Upper lobe of right lung (tissue), 1 donor: ENCODE measurements at regions not wholly inside any gene's neighbourhood (a gene's known extent, or its start where the extent isn't known, plus 50 kb on each side); places are given as distances from the start of the nearest gene placed in this dataset.

Experiments used
- ATAC-seq: fragments of 200-7000 bp; cut with Tn5 transposase; one replicate; pipeline ENCODE4 v1.9.1; 2020; ENCODE audit warnings: mild to moderate bottlenecking, moderate library complexity
- DNase-seq: peaks from one replicate; pipeline ENCODE4 v3.0.0-alpha.2; 2020
- H3K27ac ChIP-seq: fragments of 200-600 bp; one replicate; pipeline ENCODE4 v1.8.0; 2022
- H3K27me3 ChIP-seq: fragments of 200-600 bp; one replicate; pipeline ENCODE4 v1.8.0; 2022; ENCODE audit warnings: mild to moderate bottlenecking
- H3K36me3 ChIP-seq: fragments of 200-600 bp; one replicate; pipeline ENCODE4 v1.8.0; 2022
- H3K4me1 ChIP-seq: fragments of 200-600 bp; one replicate; pipeline ENCODE4 v1.8.0; 2022
- H3K4me3 ChIP-seq: fragments of 200-600 bp; one replicate; pipeline ENCODE4 v1.8.0; 2022; ENCODE audit warnings: mild to moderate bottlenecking
- H3K9me3 ChIP-seq: fragments of 200-600 bp; one replicate; pipeline ENCODE4 v1.8.0; 2022
- intact Hi-C: fragments of 100-400 bp; cut with DNase I; formaldehyde crosslinking; loops from one replicate; pipeline ENCODE4 v1.11.0; 2022
- TF ChIP-seq, protein P1 (sequence below): fragments of 200-600 bp; IDR thresholded peaks from one replicate; pipeline ENCODE4 v1.8.0; 2022; ENCODE audit warnings: antibody characterized with exemption
- donor health status: DM: no; HTN: yes; CAD: no; lungs with severe emphysema.

DNA sequence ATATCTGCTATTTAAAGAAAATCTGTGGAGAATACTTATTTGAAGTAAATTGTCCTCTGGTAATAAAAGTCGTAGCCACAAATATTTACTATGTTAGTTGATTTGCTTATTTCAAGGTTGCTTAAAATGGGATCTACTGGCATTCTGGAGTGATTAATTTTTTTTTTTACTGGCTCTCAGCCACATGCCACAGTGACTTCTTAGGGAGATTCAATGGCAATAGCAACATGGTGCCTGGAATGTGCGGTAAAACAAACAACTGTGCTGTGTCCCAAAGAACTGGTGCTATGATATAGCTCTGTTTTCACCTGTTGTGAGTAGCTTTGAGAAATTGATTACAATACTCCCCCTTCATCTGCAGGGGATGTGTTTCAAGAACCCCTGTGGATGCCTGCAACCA lies 324.3 kb downstream of the GPAT3 start:
- H3K27ac ChIP-seq: no peak overlapping the region
- intact Hi-C loops: no loop called here
- DNase-seq: no peak

DNA sequence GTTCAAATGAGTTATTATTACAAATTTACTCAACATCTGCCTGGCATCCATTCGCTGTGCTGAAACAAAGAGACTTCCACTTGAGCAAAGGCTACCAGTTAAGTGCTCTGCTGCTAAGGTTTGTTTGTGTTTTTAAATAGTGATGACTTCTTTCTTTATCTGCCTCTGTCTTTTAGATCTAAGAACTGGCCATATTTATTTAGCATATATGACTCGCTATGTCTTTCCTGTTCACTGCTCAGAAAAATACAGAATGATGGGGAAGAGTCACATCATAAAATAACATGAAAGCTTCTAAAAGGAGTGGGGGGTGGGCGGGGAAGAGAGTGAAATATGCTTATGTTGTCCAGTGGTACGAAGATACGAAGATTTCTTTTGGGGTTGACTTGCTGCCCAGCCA lies 322.2 kb downstream of the GPAT3 start:
- no peaks in the 10 kb centered on the region for H3K4me1 ChIP-seq
- TF ChIP-seq, protein P1, sequence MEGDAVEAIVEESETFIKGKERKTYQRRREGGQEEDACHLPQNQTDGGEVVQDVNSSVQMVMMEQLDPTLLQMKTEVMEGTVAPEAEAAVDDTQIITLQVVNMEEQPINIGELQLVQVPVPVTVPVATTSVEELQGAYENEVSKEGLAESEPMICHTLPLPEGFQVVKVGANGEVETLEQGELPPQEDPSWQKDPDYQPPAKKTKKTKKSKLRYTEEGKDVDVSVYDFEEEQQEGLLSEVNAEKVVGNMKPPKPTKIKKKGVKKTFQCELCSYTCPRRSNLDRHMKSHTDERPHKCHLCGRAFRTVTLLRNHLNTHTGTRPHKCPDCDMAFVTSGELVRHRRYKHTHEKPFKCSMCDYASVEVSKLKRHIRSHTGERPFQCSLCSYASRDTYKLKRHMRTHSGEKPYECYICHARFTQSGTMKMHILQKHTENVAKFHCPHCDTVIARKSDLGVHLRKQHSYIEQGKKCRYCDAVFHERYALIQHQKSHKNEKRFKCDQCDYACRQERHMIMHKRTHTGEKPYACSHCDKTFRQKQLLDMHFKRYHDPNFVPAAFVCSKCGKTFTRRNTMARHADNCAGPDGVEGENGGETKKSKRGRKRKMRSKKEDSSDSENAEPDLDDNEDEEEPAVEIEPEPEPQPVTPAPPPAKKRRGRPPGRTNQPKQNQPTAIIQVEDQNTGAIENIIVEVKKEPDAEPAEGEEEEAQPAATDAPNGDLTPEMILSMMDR: no peak
- H3K9me3 ChIP-seq: no peaks in the 10 kb centered on the region
- no peak overlapping the region for H3K27ac ChIP-seq
- no peak for ATAC-seq
- H3K4me3 ChIP-seq: no peak overlapping the region
- DNase-seq: no peak
- intact Hi-C loops: no loop called here
- no peaks in the 10 kb centered on the region for H3K36me3 ChIP-seq
- H3K27me3 ChIP-seq: peaks cover 3% of the 10 kb centered on the region

More for the DNA sequence above, 324.3 kb downstream of the GPAT3 start:
- no peak overlapping the region for H3K4me3 ChIP-seq
- no peaks in the 10 kb centered on the region for H3K4me1 ChIP-seq
- peaks cover 3% of the 10 kb centered on the region for H3K27me3 ChIP-seq
- no peaks in the 10 kb centered on the region for H3K9me3 ChIP-seq
- TF ChIP-seq, protein P1: no peak
- no peaks in the 10 kb centered on the region for H3K36me3 ChIP-seq
- no peak for ATAC-seq

GRCh38 chr4:83855044-83855443 lies 319.1 kb downstream of the GPAT3 start:
- DNase-seq: no peak

GRCh38 chr4:83852085-83852451 lies 316.2 kb downstream of the GPAT3 start:
- no peak for DNase-seq
- H3K36me3 ChIP-seq: no peaks in the 10 kb centered on the region
- H3K4me1 ChIP-seq: peaks cover 2% of the 10 kb centered on the region
- H3K4me3 ChIP-seq: no peak overlapping the region
- no peaks in the 10 kb centered on the region for H3K27me3 ChIP-seq
- intact Hi-C loops: no loop called here
- no peaks in the 10 kb centered on the region for H3K9me3 ChIP-seq
- no peak for ATAC-seq
- no peak overlapping the region for H3K27ac ChIP-seq
- TF ChIP-seq, protein P1: no peak

More at GRCh38 chr4:83855044-83855443, 319.1 kb downstream of the GPAT3 start:
- Histone ChIP-seq H3K9me3 (no peaks in the 10 kb centered on the region), H3K36me3 (no peaks in the 10 kb centered on the region), H3K27ac (no peak overlapping the region), H3K4me3 (no peak overlapping the region), H3K4me1 (peaks cover 2% of the 10 kb centered on the region), H3K27me3 (peaks cover 3% of the 10 kb centered on the region)
- intact Hi-C loops: no loop called here
- TF ChIP-seq, protein P1: no peak
- ATAC-seq: no peak

DNA sequence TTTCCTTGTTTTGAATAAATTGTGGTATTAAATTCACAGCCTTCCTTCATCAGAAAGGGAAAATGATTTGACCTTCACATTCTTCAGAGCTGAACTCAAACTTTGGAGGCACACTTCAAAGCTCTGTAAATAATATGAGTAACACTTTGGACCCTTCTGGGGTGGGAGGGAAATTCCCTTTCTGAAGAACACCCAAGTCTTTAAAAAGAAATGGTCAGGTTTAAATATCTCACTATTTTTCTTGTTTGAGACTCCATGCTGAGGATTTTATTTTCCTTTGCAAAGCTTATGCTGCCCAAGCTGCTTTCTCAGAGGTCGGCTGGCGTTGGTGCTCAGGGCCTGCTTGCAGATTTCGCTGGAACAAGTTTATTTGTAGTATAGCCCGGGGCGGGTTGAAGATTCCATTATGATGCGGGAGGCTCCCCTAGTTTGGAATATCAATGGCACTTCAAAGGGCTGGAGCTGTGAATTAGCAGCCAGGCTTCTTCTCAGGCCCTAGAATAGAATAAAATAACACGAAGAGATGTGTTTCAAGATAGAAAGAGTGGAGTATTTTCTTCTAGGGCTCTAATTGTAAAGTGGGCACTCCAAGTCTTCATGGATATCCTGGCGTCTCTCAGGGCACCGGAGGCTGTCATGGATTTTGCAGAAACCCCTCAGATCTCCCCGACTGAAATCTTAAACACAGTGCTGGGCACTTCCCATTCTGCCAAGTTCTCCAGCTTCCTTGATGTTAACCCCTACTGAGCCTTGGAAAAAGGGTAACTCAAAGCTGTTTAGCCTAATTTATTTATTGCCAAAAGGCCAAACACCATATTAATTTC lies 315.6 kb downstream of the GPAT3 start:
- H3K4me3 ChIP-seq: no peak overlapping the region
- no peaks in the 10 kb centered on the region for H3K36me3 ChIP-seq
- intact Hi-C loops: no loop called here
- TF ChIP-seq, protein P1: no peak
- H3K27me3 ChIP-seq: no peaks in the 10 kb centered on the region
- H3K9me3 ChIP-seq: no peaks in the 10 kb centered on the region
- ATAC-seq (peak; percentile 73), DNase-seq (no peak)
- no peak overlapping the region for H3K27ac ChIP-seq
- H3K4me1 ChIP-seq: peaks cover 2% of the 10 kb centered on the region
